Osteoblast (primary cell): ENCODE measurements at regions not wholly inside any gene's neighbourhood (a gene's known extent, or its start where the extent isn't known, plus 50 kb on each side); places are given as distances from the start of the nearest gene placed in this dataset.

ENCODE experiments used
- DNase-seq: peaks from one replicate; pipeline ENCODE4 v3.0.0; 2011; ENCODE audit warnings: low spot score, mixed read lengths; ENCODE audit not compliant: insufficient read length; ENCODE audit errors: missing footprints
- H2AFZ ChIP-seq: 2 replicates; pipeline ENCODE4 v1.6.0; 2011; ENCODE audit warnings: mild to moderate bottlenecking, low read length
- H3K27ac ChIP-seq: 2 replicates; pipeline ENCODE4 v1.5.1; 2011; ENCODE audit warnings: mild to moderate bottlenecking, low read depth, low read length, moderate library complexity
- H3K27me3 ChIP-seq: 2 replicates; pipeline ENCODE4 v1.6.0; 2012; ENCODE audit warnings: mild to moderate bottlenecking, control low read depth, inconsistent platforms, low read length, moderate library complexity; ENCODE audit not compliant: insufficient read depth
- H3K36me3 ChIP-seq: 2 replicates; pipeline ENCODE4 v1.5.1; 2011; ENCODE audit warnings: mild to moderate bottlenecking, low read length, control low read depth, moderate library complexity; ENCODE audit not compliant: insufficient read depth
- H3K4me1 ChIP-seq: 2 replicates; pipeline ENCODE4 v1.5.1; 2011; ENCODE audit warnings: mild to moderate bottlenecking, low read length, control low read depth, moderate library complexity; ENCODE audit not compliant: insufficient read depth
- H3K4me2 ChIP-seq: 2 replicates; pipeline ENCODE4 v1.6.0; 2011; ENCODE audit warnings: mild to moderate bottlenecking, low read length; ENCODE audit not compliant: insufficient read depth
- H3K4me3 ChIP-seq: fragments of 200-600 bp; sonication (generic); 3 replicates; pipeline ENCODE4 v1.5.1; 2012; ENCODE audit warnings: mild to moderate bottlenecking, low read length, inconsistent platforms; ENCODE audit not compliant: insufficient read depth
- H3K79me2 ChIP-seq: 2 replicates; pipeline ENCODE4 v1.6.0; 2012; ENCODE audit warnings: mild to moderate bottlenecking, low read length, control low read depth, inconsistent platforms; ENCODE audit not compliant: insufficient read depth
- H3K9me3 ChIP-seq: 2 replicates; pipeline ENCODE4 v1.5.1; 2011; ENCODE audit warnings: low read depth, low read length, control low read depth
- H4K20me1 ChIP-seq: 2 replicates; pipeline ENCODE4 v1.6.0; 2012; ENCODE audit warnings: mild to moderate bottlenecking, low read length, control low read depth; ENCODE audit not compliant: insufficient read depth
- CTCF ChIP-seq: IDR thresholded peaks from 2 replicates; pipeline ENCODE4 v1.5.1; 2011; ENCODE audit warnings: mild to moderate bottlenecking, low read depth, low read length, moderate library complexity; ENCODE audit errors: extremely low read depth

DNA sequence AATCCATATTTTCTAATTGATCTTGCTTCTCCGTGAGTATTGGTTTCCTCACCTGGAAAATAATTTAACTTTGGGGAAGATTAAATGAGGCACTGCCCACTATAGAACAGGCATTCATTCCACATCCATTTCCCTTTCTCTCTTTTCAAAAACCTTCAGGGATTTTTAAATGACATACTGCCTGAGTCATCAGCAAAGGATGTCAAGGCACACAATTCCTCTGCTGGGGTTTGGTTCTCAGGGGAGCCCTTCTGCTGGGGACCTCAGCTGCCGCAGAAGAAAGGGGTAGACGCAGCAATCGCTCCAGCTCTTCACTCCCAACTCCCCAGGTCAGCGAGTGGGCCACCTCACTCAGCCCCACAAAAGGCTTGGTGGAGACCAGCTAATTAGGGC, 90.7 kb upstream of the BACH2 start:
- no peaks in the 10 kb centered on the region for H4K20me1 ChIP-seq
- TF ChIP-seq CTCF: no peak
- no peak overlapping the region for H3K27ac ChIP-seq
- no peak overlapping the region for H3K4me3 ChIP-seq
- no peaks in the 10 kb centered on the region for H3K36me3 ChIP-seq
- no peak for DNase-seq
- no peak overlapping the region for H2AFZ ChIP-seq
- H3K9me3 ChIP-seq: no peaks in the 10 kb centered on the region
- H3K79me2 ChIP-seq: no peaks in the 10 kb centered on the region
- peaks cover under 1% of the 10 kb centered on the region for H3K27me3 ChIP-seq
- no peak overlapping the region for H3K4me2 ChIP-seq
- no peaks in the 10 kb centered on the region for H3K4me1 ChIP-seq

- Histone ChIP-seq H3K27me3 (peaks cover 6% of the 10 kb centered on the region), H2AFZ (no peak overlapping the region), H4K20me1 (no peaks in the 10 kb centered on the region), H3K36me3 (no peaks in the 10 kb centered on the region), H3K4me1 (no peaks in the 10 kb centered on the region), H3K27ac (no peak overlapping the region), H3K79me2 (no peaks in the 10 kb centered on the region), H3K4me2 (no peak overlapping the region), H3K4me3 (no peak overlapping the region), H3K9me3 (no peaks in the 10 kb centered on the region)
- TF ChIP-seq CTCF: no peak
- no peak for DNase-seq
These were observed 90.0 kb upstream of the BACH2 start for GRCh38 chr6:90386399-90387382.

- no peak overlapping the region for H3K27ac ChIP-seq
- no peaks in the 10 kb centered on the region for H3K9me3 ChIP-seq
- no peak overlapping the region for H2AFZ ChIP-seq
- TF ChIP-seq CTCF: no peak
- H3K79me2 ChIP-seq: no peaks in the 10 kb centered on the region
- H4K20me1 ChIP-seq: no peaks in the 10 kb centered on the region
- no peak for DNase-seq
- H3K4me1 ChIP-seq: no peaks in the 10 kb centered on the region
- H3K27me3 ChIP-seq: peaks cover 9% of the 10 kb centered on the region
- no peaks in the 10 kb centered on the region for H3K36me3 ChIP-seq
- H3K4me3 ChIP-seq: no peak overlapping the region
- H3K4me2 ChIP-seq: no peak overlapping the region
These were observed 89.2 kb upstream of the BACH2 start for GRCh38 chr6:90385759-90386313.

DNA sequence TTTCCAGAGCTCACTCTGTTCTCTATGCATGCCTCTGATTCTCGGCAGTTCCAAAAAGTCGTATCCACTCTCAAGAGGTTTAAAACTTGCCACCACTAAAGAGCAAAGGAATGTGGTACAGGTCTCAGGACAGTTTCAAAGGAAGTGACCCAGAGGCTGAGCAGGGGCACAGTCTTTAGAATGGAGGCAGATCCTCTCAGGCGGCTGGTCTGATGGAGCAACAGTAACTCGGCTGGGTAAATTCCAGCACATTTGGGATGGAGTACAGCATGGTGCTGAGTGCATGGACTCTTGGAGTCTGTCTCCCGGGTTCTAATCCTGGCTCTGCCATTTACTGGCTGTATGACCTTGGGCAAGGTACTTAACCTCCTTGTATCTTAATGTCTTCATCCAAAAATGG, 88.1 kb upstream of the BACH2 start:
- H3K36me3 ChIP-seq: no peaks in the 10 kb centered on the region
- no peak overlapping the region for H3K4me2 ChIP-seq
- H3K79me2 ChIP-seq: no peaks in the 10 kb centered on the region
- H3K27ac ChIP-seq: no peak overlapping the region
- no peak for DNase-seq
- no peak overlapping the region for H3K4me3 ChIP-seq
- no peak for TF ChIP-seq CTCF
- H3K9me3 ChIP-seq: no peaks in the 10 kb centered on the region
- peaks cover 9% of the 10 kb centered on the region for H3K27me3 ChIP-seq
- no peaks in the 10 kb centered on the region for H3K4me1 ChIP-seq
- no peak overlapping the region for H2AFZ ChIP-seq
- no peaks in the 10 kb centered on the region for H4K20me1 ChIP-seq
